ENCODE measurements at regions not wholly inside any gene's neighbourhood (a gene's known extent, or its start where the extent isn't known, plus 50 kb on each side); places are given as distances from the start of the nearest gene placed in this dataset.

DNA sequence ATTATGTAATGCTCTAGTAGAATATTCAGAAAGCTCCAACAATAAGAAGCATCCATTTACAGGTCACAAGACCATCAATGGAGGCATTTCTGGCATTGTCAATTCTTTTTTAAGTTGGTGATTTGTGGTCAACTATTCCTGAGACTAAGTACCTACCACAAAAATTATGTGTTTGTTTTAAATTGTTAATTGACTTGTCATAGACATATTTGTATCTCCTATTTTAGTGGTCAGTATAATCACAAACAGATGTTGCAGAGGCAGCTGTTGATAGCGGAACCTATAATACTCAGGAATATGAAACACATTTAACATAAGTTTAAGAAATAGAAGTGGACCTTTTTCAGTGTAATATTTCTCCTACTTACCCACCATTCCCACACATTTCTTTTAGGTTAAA, 430.1 kb downstream of the CCDC85A start:
- DNase-seq (ENCODE audit: low read depth, low spot score), result no peak

GRCh38 chr2:56615760-56616159, 432.0 kb downstream of the CCDC85A start:
- no peak for DNase-seq (ENCODE audit: low read depth, low spot score)

DNA sequence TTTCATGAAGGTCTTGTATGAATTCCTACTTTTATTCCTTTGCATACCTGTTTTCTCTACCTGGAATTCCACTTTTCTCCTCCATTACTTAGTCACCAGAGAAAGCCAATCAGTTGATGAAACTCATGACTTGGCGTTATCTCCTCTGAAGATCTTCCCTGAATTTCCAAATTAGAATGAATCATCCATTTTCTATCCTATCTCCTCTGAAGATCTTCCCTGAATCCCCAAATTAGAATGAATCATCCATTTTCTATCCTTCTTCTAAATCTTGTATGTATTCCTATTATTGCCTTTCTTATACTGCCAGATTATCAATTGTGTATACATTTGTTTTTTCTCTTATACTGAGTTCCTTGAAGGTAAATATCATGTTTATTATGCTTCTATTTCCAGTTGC, 440.4 kb downstream of the CCDC85A start:
- no peak for DNase-seq (ENCODE audit: low read depth, low spot score)

DNA sequence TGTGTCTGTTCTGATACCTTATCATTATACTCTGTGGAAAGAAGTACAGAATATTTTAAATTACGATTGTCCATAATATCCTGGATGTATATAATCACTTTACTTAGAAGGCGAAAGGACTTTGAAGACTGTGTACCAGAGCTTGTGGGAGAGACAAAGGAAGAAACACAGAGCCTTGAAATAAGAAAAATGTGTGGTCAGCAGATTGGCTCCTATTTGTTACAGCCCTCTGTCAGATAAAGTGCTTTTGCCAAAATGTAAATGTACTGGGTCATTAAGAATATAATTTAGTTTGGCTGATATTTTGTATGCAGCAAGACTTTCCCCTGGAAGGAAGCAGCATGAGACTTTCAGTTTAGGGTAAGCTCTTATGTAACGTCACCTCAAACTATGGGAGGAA, 443.1 kb downstream of the CCDC85A start:
- DNase-seq (ENCODE audit: low read depth, low spot score), result no peak

DNA sequence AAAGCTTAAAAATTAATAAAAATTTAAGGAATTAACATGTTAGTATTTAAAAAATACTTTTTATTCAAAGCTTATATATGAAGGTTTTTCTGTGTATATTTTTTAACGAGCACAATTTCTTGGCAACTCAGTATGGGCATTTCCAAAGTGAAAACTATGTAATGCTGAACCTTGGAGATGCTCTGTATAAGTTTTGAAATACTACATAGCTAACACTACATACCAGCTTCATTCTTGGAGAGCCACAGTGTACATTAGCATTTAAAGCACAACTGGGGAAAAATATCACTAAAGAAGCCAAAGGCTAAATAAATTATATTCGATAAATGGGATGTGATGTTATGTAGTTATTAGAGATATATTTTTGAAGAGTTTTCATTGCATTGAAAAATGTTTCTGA, 446.5 kb downstream of the CCDC85A start:
- DNase-seq (ENCODE audit: low read depth, low spot score), result no peak

GRCh38 chr2:56647997-56648396, 464.2 kb downstream of the CCDC85A start:
- DNase-seq (ENCODE audit: low read depth, low spot score), result no peak

GRCh38 chr2:56648802-56649201, 465.0 kb downstream of the CCDC85A start:
- no peak for DNase-seq (ENCODE audit: low read depth, low spot score)

- DNase-seq (ENCODE audit: low read depth, low spot score), result no peak
These were observed 471.1 kb downstream of the CCDC85A start for GRCh38 chr2:56654936-56655335.

- no peak for DNase-seq (ENCODE audit: low read depth, low spot score)
These were observed 473.0 kb downstream of the CCDC85A start for GRCh38 chr2:56656826-56657225.

DNA sequence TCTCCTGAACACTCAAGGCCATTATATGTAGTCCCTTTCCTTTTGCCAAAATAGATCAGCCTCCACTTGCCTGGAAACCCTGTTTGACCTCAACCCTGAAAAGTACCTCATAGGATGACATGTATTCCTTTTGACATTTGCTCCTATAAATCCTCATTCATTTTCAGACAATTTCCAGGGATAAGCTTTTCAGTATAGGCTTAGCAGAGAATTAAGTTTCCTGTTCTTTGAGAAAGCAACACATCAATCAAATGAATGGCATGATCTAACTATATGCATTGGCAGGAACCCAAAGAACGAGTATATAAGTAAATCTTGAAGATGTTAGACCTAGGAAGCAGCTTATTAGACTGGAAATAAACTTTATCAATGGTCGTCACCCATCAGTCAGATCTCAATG, 483.0 kb downstream of the CCDC85A start:
- DNase-seq (ENCODE audit: low read depth, low spot score), result no peak

- DNase-seq (ENCODE audit: low read depth, low spot score), result no peak
These were observed 488.3 kb downstream of the CCDC85A start for GRCh38 chr2:56671973-56672569.

DNA sequence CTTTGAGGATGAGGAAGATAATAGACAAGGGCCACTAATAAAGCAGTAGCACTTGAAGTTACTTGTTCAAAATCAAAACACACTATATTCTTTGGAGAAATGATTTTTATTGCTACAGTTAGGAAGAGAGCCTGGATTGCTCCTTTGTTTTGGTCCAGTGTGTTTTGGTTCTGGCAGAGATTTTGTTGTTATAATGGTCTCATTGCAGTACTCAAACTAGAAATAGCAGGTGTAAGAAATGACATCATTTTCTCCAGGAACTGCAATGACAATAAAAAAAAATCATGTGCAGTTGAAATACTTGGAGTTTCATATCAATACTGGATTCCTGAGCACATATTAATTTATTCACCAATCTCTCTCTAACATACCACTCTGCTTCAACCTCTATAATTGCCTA, 490.3 kb downstream of the CCDC85A start:
- no peak for DNase-seq (ENCODE audit: low read depth, low spot score)

DNA sequence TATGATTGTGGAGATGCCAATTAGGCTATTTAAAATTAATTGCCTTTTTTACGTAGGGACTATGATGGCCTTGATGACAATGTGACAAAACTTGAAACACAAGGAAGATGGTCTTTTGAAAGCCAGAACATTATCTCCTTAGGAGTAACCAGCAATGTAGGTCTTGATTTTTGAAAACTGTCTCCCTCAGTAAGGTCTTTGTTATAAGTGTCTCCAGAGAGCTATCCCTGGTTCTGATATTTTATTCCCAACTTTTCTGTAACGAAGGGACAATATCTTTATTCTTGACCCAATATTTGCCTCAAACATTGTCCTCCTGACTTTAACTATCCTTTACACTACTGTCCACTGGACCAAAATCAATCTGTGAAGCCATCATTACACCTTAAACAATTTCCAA, 493.2 kb downstream of the CCDC85A start:
- DNase-seq (ENCODE audit: low read depth, low spot score), result no peak

- DNase-seq (ENCODE audit: low read depth, low spot score), result no peak
These were observed 497.3 kb downstream of the CCDC85A start for GRCh38 chr2:56680971-56681631.

GRCh38 chr2:56681659-56682396, 498.0 kb downstream of the CCDC85A start:
- no peak for DNase-seq (ENCODE audit: low read depth, low spot score)

- DNase-seq (ENCODE audit: low read depth, low spot score), result no peak
These were observed 498.6 kb downstream of the CCDC85A start for GRCh38 chr2:56682397-56682760.

GRCh38 chr2:56684327-56684726, 500.5 kb downstream of the CCDC85A start:
- no peak for DNase-seq (ENCODE audit: low read depth, low spot score)

DNA sequence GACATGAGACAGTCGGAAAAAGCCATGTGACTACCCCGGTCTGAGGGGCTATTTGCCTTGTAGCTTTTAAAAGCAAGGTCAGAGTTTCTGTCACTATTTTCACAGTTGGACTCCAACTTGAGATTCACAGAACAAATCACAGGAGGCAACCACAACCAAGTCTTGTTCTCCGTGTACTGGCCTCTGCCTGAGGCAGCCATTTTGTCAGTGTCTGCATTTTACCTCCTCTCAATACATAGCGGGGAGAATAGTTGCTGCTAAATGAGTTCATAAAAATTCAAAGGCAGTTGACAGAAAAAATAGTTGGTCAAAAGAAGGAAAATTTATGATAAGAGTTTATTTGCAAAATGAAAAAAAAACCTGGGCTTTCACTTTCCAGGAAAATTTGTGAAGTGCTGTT, 501.4 kb downstream of the CCDC85A start:
- DNase-seq (ENCODE audit: low read depth, low spot score), result no peak

DNA sequence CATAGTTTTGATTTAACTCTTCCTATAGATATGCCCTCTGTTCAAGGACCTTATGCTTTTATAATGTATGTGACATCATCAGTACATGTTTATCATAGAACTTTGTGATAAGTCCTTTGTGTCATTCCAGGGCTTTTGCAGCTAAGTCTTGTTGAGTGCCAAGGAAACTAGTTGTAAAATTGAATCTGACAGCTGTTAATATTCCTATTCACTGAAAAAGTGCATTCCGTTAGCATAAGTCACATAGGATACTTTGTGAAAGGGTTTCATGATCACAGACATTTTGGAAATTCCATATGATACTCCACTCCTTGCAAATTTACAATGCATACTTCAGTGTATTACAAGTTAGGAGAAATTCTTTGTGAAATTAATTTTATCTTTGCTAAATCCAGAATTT, 503.4 kb downstream of the CCDC85A start:
- DNase-seq (ENCODE audit: low read depth, low spot score), result no peak

GRCh38 chr2:56688661-56689060, 504.9 kb downstream of the CCDC85A start:
- no peak for DNase-seq (ENCODE audit: low read depth, low spot score)

DNA sequence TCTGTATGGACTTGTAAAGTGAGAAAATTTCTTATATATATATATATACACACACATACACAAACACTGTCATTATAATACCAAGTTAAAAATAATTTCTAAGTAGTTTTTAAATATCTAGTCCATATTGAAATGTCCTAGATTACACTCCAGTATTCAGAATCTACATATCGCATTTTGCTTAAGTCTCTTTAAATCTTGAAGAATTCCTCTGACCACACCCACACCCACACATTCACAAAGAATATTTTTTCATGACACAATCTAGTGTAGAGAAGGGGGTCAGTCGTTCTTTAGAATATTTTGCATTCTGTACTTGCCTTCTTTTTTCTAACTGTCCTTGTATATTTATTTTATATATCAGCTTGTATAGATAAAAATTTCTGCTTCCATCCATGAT, 509.7 kb downstream of the CCDC85A start:
- DNase-seq (ENCODE audit: low read depth, low spot score), result no peak

GRCh38 chr2:56703001-56703400, 519.2 kb downstream of the CCDC85A start:
- no peak for DNase-seq (ENCODE audit: low read depth, low spot score)

DNA sequence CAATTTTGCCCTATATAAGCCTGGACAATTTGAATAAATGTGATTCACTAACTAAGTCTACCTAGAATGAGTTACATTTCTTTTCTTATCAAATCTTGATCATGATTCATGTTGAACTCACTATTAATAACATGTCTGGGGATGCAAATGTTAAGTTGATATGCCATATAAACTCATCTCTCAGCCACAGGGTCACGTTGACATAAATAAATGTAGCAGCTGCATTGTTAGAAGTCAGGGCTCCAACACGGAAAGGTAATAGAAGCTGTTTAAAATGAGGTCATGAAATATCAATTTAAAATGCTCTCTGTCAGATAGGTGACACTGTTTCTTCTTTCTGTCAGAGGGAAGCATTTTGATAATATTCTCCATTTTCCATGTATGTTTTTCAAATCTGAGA, 521.9 kb downstream of the CCDC85A start:
- no peak for DNase-seq (ENCODE audit: low read depth, low spot score)
